Thymus (tissue), 11 donors: ENCODE measurements at regions not wholly inside any gene's neighbourhood (a gene's known extent, or its start where the extent isn't known, plus 50 kb on each side); places are given as distances from the start of the nearest gene placed in this dataset.

Source experiments
- DNase-seq, 9 donors: peaks; one replicate each; pipeline ENCODE4 v3.0.0-alpha.2; 2013; ENCODE audit warnings: low spot score in 9 of 9, low read depth in 6 of 9, missing footprints in 1 of 9
- H3K27ac ChIP-seq, 2 donors: one replicate each; pipeline ENCODE4 v1.5.1; 2013; ENCODE audit warnings: control low read depth in 1 of 2, low read depth in 1 of 2, low read length in 1 of 2, mild to moderate bottlenecking in 1 of 2, moderate library complexity in 1 of 2
- H3K27me3 ChIP-seq, 2 donors: one replicate each; pipeline ENCODE4 v1.5.1; 2013; ENCODE audit warnings: low read length in 1 of 2; ENCODE audit not compliant: control insufficient read depth in 2 of 2, insufficient read depth in 1 of 2
- H3K36me3 ChIP-seq, 2 donors: one replicate each; pipeline ENCODE4 v1.5.1; 2013; ENCODE audit warnings: low read length in 1 of 2, mild to moderate bottlenecking in 1 of 2, moderate library complexity in 1 of 2; ENCODE audit not compliant: control insufficient read depth in 2 of 2, insufficient read depth in 2 of 2
- H3K4me1 ChIP-seq, 2 donors: one replicate each; pipeline ENCODE4 v1.5.1; 2013; ENCODE audit warnings: low read length in 2 of 2; ENCODE audit not compliant: control insufficient read depth in 2 of 2, insufficient read depth in 2 of 2
- H3K4me3 ChIP-seq, 2 donors: one replicate each; pipeline ENCODE4 v1.5.1; 2013; ENCODE audit warnings: low read length in 2 of 2, control low read depth in 1 of 2, mild to moderate bottlenecking in 1 of 2
- H3K9me3 ChIP-seq, 2 donors: one replicate each; pipeline ENCODE4 v1.5.1; 2013; ENCODE audit warnings: low read length in 1 of 2, mild to moderate bottlenecking in 1 of 2; ENCODE audit not compliant: control insufficient read depth in 2 of 2, insufficient read depth in 1 of 2
- WGBS: extraction: QIAGEN DNeasy Blood & Tissue Kit; methylation state at CpG from one replicate; pipeline ENCODE4 v1.1.7; 2013; 5-methylcytosine and 5-hydroxymethylcytosine counted together
- donor health status: healthy.

- Histone ChIP-seq H3K36me3 (no peaks in the 10 kb centered on the region), H3K27me3 (no peaks in the 10 kb centered on the region), H3K27ac (no peak overlapping the region), H3K9me3 (peaks cover 0 to 10% of the 10 kb centered on the region in 2 donors), H3K4me3 (no peak overlapping the region), H3K4me1 (no peaks in the 10 kb centered on the region)
- WGBS: 93% methylated on average over 1 of the region's 1 CpG
- DNase-seq: no peak
Measured at GRCh38 chr3:177764377-177764912, 567.2 kb upstream of the TBL1XR1 start.

- Histone ChIP-seq H3K36me3 (no peaks in the 10 kb centered on the region), H3K27me3 (no peaks in the 10 kb centered on the region), H3K4me3 (no peak overlapping the region), H3K9me3 (peaks cover 0 to 10% of the 10 kb centered on the region in 2 donors), H3K27ac (no peak overlapping the region), H3K4me1 (no peaks in the 10 kb centered on the region)
- DNase-seq: no peak
- 98% methylated on average over 3 of the region's 3 CpGs for WGBS
Measured at GRCh38 chr3:177764933-177765332, 567.7 kb upstream of the TBL1XR1 start.

DNA sequence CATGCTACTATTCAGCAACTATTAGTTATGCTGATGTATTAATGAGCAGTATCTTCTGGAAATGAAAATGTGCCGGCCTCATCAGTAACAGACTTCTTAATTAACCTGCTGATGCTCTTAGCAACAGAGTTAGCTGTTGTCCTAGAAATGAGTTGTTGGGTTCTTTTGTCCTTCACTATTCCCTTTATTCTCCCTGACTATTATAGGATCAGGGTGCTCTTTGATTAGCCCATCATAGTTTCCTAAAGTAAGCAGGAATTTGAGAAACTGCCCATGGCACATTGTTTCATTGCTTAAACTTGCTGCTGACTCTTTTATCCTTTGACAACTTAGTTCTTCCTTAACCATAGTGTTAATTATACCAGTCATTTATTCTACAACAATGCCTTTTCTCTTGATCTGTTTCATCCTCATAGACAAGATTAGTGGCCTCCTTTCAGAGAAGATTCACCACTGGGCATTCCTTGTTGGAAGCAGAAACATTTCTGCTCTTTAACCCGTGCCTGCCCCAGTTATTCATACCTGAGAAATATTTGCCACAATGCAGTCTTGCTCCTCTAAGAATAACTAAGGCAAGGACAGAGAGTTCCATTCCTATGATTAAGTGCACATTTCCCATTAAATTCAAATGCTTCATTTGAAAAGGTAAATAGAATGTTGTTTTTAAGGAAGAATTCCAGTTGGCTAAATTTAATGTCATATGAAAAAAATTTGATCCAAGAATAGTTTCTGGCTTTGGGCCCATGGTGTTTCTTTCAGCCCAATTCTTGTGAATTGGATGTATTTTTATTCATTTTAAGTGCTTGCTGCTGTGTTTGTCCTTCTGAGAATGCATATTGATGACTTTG is 573.3 kb upstream of the TBL1XR1 start:
- no peak for DNase-seq
- Histone ChIP-seq H3K36me3 (no peaks in the 10 kb centered on the region), H3K4me1 (no peaks in the 10 kb centered on the region), H3K4me3 (no peak overlapping the region), H3K27me3 (no peaks in the 10 kb centered on the region), H3K27ac (no peak overlapping the region), H3K9me3 (peaks cover 0 to 10% of the 10 kb centered on the region in 2 donors)
- 93% methylated on average over 2 of the region's 2 CpGs for WGBS

- Histone ChIP-seq H3K27me3 (no peaks in the 10 kb centered on the region), H3K36me3 (no peaks in the 10 kb centered on the region), H3K27ac (no peak overlapping the region), H3K4me3 (no peak overlapping the region), H3K9me3 (peaks cover 0 to 10% of the 10 kb centered on the region in 2 donors), H3K4me1 (peaks cover 0 to 5% of the 10 kb centered on the region in 2 donors)
- no peak for DNase-seq
- 98% methylated on average over 2 of the region's 2 CpGs for WGBS
Measured at GRCh38 chr3:177771780-177772179, 574.5 kb upstream of the TBL1XR1 start.

- 89% methylated on average over 3 of the region's 3 CpGs for WGBS
- Histone ChIP-seq H3K27ac (no peak overlapping the region), H3K27me3 (no peaks in the 10 kb centered on the region), H3K4me1 (peaks cover 0 to 9% of the 10 kb centered on the region in 2 donors), H3K36me3 (no peaks in the 10 kb centered on the region), H3K9me3 (peaks cover 0 to 12% of the 10 kb centered on the region in 2 donors), H3K4me3 (no peak overlapping the region)
- no peak for DNase-seq
Measured at GRCh38 chr3:177772908-177773557, 575.8 kb upstream of the TBL1XR1 start.

- Histone ChIP-seq H3K27me3 (no peaks in the 10 kb centered on the region), H3K4me1 (peaks cover 2 to 9% of the 10 kb centered on the region in 2 donors), H3K36me3 (no peaks in the 10 kb centered on the region), H3K9me3 (peaks cover 0 to 5% of the 10 kb centered on the region in 2 donors), H3K27ac (no peak overlapping the region), H3K4me3 (no peak overlapping the region)
- DNase-seq: no peak
- WGBS: 96% methylated on average over 1 of the region's 1 CpG
Measured at GRCh38 chr3:177773717-177774116, 576.4 kb upstream of the TBL1XR1 start.

- Histone ChIP-seq H3K9me3 (peaks cover 0 to 3% of the 10 kb centered on the region in 2 donors), H3K36me3 (no peaks in the 10 kb centered on the region), H3K4me3 (no peak overlapping the region), H3K27ac (no peak overlapping the region), H3K4me1 (peaks cover 4 to 9% of the 10 kb centered on the region in 2 donors), H3K27me3 (no peaks in the 10 kb centered on the region)
- 81% methylated on average over 6 of the region's 6 CpGs for WGBS
- peak in 1 of 9 donors; percentile 19 for DNase-seq
Measured at GRCh38 chr3:177776661-177777101, 579.4 kb upstream of the TBL1XR1 start.

DNA sequence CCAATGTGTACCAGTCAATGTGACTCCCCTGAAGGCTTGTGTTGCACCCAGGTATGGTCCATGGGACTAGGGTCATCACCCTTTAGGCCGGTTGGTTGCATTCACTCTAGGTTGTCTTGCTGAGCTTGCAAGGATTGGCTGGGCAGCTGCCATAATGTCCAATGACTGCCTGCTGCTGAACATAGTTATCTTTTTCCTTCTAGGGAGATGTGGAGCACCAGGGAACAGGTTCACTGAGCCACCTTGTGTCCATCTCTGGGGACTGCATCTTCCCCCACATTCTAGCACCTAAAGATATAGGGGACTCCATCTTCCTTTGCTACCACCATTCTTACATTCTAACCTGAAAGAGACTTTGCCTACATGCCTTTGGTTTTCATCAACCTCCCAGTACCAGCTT is 580.4 kb upstream of the TBL1XR1 start:
- 100% methylated on average over 1 of the region's 1 CpG for WGBS
- DNase-seq: peak in 7 of 9 donors; percentile 18 to 68 (median 32)
- H3K36me3 ChIP-seq: no peaks in the 10 kb centered on the region
- H3K4me1 ChIP-seq: peaks cover 5 to 12% of the 10 kb centered on the region in 2 donors
- H3K27me3 ChIP-seq: no peaks in the 10 kb centered on the region
- H3K9me3 ChIP-seq: peaks cover 0 to 3% of the 10 kb centered on the region in 2 donors
- no peak overlapping the region for H3K27ac ChIP-seq
- H3K4me3 ChIP-seq: no peak overlapping the region

- peak in 7 of 9 donors; percentile 20 to 64 (median 41) for DNase-seq
- Histone ChIP-seq H3K4me3 (no peak overlapping the region), H3K27me3 (no peaks in the 10 kb centered on the region), H3K4me1 (peaks cover 5 to 12% of the 10 kb centered on the region in 2 donors), H3K36me3 (no peaks in the 10 kb centered on the region), H3K9me3 (peaks cover 0 to 3% of the 10 kb centered on the region in 2 donors), H3K27ac (no peak overlapping the region)
- WGBS: 3% methylated on average over 1 of the region's 1 CpG
Measured at GRCh38 chr3:177778633-177779032, 581.4 kb upstream of the TBL1XR1 start.
